ENCODE measurements at regions not wholly inside any gene's neighbourhood (a gene's known extent, or its start where the extent isn't known, plus 50 kb on each side); places are given as distances from the start of the nearest gene placed in this dataset.
"Not testable (repeated sequence)": the region's sequence is repeated elsewhere in the genome, so short reads cannot be mapped to it uniquely, and the experiment has no call there.

DNA sequence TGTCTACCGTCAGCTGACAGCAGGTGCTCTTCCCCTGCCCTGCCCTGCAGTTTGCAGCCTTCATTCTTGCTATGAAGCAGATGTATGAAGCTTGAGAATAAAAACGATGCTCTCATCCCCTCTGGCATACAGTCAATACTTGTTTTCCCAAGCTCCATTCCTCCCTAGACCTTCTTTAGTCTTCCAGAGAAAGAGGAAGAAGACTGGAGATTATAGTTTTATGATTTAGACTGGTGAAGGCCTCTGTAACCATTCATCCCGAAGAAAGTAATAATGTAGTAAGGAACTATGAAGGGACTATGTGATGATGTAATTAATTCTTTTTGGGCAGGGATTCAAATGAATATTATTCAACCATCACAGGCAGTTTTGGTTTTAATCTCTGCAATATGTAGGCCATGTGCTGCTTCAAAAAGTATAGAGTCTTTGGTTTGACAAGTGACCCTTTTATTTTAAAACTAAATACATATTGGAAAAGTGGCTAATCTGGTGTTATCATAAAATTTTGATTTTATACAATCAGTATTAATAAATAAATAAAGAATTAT is 242.4 kb upstream of the KIAA1217 start:
- DNase-seq, result peak; percentile 44

DNA sequence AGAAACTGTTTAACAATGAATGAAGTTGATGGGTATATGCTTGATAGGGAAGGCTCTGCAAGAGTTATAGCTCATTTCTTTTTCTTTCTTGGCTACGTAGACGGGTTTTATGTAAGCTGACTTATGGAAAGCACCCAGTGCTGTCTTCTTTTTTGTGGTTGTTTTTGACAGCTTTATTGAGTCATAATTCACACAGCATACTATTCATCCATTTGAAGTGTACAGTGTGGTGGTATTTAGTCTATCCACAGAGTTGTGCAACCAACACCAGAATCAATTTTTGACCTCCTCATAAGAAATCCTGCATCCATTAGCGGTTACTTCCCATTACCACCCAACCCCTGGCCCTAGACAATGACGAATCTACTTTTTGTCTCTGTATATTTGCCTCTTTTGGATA is 240.6 kb upstream of the KIAA1217 start:
- no peak for DNase-seq

DNA sequence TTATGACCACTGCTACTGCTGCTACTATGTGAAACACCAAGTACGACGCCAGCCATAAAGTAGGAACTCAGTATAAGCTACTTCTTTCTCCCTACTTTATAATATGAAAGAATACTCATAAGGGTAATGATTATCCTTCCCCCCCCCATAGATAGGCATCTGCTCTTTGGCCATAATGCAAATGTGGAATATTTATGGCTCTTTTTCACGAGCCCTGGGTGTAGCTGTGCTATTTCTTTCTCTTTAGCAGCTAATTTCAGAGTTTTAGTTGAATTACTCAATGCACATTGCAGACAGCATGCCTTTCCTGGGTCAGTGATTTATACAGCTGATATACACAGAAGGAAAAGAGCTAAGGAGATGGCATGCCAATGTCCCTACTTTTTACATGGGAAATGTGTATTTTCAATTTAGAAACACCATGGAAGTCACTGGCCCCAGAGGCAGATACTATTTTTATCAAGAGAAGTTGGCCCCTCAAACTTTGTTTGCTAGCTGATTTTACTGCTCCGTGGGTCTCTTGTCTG is 234.1 kb upstream of the KIAA1217 start:
- no peak for DNase-seq

DNA sequence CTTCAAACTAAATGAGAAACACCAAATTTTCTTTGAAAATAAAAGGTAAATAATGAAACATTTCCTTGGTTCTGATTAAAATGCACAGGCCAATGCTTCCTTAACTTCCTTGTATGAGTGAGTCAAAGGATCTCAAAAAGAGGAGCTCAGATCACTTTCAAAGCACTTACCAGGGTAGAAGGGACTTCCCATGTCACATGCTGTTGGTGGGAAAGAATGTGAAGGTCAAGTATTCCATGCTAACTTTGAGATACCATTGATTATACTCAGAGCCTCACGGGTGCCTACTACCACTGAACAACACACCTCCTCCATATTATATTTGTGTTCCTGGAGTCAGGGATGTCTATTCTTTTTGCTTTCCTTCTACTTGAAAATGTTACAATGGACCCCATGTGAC is 233.5 kb upstream of the KIAA1217 start:
- DNase-seq, result no peak

DNA sequence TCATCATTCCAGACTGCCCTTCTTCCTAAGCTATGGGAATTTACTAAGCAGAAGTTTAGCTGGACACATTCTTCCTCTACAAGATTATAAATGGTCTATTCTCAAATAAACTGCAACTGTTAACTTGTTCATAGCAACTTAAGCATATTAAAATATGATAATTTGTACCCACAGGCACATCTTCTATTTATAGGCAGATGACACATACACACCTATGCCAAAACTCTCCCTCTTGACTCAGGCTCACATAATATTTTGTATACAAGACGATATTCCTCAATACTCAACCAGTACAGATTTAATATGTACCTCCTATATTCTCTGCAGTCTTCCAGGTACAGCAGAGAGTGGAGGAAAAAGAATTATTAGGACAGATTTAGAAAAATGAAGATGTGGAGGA is 232.7 kb upstream of the KIAA1217 start:
- no peak for DNase-seq

DNA sequence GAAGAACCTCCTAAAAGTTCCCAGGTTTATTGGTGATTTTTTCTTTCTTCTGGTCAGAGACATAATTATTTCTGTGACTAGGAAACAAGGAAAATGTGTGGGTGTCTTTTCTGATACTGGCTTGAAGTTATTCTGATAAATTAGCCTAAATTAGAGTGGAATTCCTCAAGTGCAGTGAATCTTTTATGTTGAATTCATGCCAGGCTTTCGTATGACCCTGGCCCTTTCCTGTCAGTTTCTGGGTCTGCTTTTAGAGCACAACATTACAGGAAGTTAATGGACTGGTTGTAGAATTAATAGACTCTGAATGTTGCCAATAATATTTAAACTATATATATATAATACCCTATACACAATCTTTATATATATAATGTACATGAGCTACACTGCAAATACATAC is 230.6 kb upstream of the KIAA1217 start:
- no peak for DNase-seq

DNA sequence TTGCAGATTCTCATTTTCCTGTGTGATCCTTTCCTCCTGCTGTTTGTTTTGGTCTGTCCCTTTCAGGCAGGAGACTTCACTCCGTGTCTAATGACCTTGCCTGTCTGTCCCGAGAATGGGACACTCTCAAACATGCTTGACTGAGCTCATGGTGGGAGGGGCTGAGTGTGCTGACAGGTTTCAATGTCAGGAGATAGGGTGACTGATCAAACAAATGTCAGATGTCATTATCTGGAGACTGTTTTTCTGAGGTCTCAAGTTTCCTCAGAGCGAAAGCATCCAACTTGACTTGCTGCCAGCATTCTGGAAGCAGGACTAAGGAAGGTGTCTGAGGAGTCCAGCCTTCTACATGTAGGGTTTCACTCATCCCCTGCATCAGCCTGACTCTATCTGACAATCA is 228.8 kb upstream of the KIAA1217 start:
- peak; percentile 63 for DNase-seq

DNA sequence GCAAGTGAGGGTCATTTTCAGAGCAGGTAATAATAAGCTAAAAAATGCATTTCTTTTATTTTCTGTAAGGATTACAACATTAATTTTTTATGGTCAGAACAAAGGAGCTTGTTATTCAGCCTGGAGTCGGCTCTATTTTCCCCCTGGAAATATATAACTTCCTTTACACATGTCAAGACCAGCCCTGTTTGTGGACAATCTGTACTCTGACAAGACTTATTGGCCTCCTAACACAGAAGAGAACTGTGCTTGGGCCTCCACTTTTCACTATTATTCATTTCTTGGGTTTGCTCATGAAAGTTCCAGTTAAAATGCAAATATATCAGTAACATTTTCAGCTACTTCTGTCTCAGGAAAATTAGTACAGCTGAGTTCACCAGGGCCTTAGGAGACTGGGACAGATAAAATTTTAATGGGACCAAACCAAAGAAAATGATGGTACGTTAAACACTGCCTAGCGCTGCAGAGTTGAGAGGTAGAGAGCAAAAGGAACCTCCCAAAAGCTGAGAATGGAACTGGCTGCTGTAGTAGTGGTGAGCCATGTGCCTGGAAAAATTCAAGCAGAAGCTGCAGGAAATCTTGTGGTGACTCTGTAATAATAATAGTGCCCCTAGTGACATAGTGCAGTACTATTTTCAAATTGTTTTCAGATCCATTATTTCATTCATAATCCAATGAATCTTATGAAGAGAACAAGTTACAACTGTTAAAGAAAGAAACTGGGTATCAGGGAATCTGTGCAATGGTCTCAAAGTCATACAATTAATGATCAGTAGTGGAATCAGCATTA is 227.2 kb upstream of the KIAA1217 start:
- DNase-seq, result no peak

DNA sequence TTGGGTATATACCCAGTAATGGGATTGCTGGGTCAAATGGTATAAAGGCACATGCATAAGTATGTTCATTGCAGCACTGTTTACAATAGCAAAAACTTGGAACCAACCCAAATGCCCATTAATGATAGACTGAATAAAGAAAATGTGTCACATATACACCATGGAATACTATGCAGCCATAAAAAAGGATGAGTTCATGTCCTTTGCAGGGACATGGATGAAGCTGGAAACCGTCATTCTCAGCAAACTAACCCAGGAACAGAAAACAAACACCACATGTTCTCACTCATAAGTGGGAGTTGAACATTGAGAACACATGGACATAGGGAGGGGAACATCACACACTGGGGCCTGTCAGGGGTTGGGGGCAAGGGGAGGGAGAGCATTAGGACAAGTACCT is 224.5 kb upstream of the KIAA1217 start:
- DNase-seq, result not testable (repeated sequence)

DNA sequence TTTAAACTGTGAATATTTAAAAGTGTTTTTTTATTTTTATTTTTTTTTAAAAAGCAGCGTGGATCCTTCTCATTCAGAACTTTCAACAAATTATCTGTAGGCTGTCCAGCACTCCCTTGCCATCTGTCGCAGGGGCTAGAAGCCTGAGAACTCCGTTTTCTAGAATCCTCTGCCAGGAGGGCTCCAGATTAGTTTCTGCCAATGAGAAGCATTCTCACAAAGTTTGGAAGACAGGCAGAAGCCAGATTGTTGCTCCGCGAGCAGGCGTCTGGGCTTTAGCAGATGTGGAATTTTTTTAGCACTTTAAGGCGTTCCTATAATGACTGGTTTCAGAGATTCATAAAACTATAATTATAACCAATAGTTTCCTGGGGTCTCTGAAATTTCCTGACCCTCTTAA is 220.9 kb upstream of the KIAA1217 start:
- no peak for DNase-seq

DNA sequence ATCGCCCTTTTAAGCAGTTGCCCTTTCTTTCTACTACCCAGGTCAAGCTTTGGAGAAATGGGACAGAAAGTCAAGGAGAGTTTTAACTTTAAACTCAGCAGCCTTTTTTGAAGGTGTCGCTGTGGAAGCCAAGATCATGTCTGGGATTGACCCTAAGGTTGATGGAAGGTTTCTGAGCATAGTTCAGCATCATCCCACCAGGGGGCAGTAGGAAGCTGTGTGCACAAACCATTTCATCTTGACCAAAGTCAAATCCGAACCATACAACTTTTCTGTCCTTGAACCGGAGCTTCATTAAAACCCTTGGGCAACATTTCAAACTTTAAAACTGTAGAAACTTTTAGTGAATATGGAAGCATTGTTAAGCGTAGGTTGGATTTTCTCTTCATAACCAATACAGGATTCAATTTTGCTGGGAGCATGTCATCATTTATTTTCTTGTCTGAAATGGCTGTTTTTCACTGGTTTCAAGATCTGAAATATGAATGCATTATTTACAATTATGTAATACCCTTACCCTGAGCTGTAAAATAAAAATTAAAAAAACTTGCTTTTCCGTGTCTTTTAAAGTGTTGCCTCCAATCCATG is 214.4 kb upstream of the KIAA1217 start:
- DNase-seq, result peak; percentile 83

DNA sequence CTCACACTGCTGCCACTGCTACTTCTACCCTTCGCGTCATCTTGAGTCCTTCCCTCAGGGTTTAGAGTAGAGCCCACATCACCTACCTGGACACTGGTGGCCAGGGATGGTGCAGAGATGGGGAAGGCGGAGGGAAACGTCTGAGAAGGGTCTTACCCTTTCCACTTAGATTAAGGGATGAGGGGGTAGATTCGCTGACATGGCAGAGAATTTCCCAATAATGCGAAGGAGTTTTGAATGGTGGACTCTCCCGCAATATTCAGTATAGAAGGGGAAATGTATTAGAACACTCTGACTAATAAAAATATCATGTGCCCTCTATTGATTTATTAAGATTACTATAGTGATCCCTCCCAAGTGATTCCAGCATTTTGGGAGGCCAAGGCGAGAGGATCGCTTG is 209.5 kb upstream of the KIAA1217 start:
- DNase-seq, result no peak

DNA sequence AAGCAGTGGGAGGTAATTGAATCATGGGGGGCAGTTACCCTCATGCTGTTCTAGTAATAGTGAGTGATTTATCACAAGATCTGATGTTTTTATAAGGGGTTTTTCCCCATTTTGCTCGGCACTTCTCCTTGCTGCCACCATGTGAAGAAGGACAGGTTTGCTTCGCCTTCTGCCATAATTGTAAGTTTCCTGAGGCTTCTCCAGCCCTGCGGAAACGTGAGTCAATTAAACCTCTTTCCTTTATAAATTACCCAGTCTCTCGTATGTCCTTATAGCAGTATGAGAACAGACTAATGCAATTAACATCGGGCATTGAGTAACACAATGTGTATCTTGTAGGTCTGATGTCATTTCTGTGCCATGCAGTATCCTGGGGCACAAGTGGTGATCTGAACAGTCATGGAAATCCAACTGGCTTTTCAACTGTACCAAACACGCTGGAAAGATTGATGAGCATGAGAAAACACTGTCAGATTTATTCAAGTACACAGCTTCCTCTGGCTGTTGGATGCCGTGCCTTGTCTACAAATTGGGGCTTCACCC is 208.6 kb upstream of the KIAA1217 start:
- no peak for DNase-seq

DNA sequence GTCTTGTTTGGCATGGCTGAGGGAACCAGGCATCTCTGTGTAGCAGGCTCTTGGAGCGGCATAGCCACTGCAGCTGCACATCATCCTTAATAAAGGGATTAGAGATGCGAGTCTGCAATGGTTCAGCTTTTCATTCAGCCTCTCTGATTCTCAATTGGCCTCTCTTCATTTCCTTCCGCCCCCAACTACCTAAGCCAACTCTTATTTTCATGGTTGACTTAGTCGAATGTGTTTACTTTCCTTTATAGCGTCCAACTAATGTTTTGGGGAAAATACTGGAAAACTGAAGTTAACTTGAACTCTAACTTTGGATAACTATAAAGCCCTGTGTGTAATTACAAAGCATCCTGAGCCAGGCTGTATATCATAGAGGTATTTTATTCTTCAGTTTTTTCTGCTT is 202.2 kb upstream of the KIAA1217 start:
- DNase-seq, result peak; percentile 70

DNA sequence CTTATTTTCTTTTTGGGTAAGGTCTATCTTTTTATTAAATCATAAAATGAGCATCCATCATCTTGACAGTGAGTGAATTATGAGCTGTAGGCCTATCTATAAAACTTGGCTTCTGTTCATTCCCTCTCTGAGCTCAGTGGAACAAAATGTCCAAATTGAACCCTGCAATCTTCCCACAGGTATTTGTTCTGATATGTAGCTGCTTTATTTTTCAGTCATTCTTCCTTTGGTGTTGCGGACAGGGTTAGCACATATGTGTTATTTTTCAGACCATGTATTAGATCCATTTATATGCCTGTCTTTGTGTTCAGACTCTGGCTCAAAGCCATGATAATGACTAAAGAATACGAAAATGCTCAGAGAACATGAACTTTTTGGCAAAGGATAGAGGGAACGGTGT is 201.6 kb upstream of the KIAA1217 start:
- peak; percentile 20 for DNase-seq

DNA sequence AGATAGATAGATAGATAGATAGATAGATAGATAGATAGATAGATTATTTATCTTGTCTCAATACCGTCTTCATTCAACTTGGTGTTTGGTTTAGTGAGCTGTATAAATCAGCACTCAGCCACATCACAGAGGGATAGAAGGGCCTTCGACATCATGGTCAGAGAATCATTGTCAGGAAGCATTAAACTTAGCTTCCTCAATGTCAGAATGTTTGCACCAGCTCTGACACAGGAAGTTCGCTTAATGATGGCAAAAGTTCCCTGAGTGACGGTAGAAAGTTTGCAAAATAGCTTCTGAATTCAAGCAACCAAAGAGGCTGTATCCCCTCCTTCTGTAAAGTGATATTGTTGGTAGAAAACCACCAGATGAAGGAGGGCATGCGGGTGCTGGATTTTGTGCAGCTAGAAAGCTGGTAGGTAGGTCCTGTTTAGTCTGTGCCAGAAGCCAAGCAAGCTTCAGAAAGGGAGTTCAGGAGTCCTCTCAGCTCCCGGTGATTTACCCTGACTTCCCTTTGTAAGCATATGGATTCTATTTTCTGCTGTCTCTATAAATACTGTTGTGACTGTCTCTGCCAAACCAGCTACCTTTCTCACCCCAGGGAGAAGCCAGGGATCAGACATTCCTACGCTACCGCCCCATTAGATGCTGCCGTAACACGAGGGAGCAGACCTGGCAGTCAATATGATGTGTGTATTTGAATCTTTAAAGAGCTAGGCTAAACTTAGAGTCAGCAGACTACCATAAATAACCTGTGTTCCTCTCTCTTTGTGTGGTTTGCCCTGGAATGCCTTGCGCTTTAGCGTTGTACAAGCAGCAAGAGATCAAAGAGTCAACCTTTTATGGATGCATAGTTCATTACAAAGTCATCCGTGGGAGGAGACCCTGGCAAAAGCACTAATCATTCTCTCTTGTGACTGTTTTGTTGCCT is 200.5 kb upstream of the KIAA1217 start:
- peak; percentile 54 for DNase-seq

DNA sequence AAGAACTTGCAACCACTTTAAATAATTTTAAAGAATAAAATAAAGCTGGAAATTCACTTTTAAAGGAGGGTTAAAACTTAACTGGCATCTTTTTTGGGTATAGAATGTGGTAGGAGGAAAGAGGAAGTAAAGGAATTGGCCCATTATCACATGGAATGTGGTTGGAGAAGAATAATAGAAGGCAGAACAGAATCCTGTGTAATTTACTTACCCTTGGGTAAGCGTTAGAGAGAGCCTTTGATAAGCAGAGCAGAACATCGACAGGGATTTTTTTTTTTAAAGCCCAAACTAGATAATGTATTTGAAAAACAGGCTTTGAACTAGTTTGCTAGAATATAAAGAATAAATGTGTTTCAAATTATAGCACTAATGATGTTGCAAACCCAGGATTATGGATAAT is 199.8 kb upstream of the KIAA1217 start:
- no peak for DNase-seq

DNA sequence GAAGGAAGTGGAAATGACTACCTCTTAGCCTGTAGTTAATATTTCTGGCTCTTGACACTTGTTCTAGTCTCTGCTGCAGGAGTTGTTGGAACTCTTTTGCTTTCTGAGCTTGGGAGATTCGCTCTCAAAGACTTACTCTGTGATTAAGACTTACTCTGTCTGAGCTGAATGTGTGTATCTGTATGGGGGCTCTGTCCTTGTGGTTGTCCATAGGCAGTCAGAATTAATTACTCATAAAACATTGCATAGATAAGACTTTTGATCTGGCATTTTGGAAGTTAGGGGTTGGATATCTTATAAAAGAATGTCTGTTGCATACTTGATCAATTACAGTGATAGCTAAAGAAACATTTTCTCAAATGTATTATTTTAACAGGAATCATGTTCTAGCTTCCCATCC is 199.2 kb upstream of the KIAA1217 start:
- DNase-seq, result no peak

DNA sequence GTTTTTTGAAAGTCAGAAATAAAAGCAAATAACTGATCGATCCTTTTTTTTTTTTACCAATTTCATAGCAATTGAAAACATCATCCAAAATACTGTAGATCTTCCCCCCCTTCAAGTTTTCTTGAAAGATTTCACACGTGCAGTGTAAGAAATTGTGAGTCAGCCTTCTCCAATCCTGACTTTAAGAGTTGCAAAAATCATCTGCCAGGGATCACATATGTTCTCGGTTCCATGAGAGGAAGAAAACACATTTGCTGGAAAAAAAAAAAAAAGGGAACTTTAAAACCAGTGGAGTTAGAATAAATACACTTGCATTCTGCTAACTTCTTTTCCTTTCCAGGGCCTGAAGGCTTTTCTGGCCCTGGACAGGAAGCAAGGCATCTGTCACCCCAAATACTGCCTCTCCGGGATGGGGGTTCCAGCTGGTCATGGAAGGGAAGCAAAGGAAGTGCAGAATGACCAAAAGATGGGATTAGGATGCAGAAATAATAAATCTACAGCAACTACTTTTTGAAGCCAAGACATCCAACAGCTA is 198.4 kb upstream of the KIAA1217 start:
- peak; percentile 56 for DNase-seq

DNA sequence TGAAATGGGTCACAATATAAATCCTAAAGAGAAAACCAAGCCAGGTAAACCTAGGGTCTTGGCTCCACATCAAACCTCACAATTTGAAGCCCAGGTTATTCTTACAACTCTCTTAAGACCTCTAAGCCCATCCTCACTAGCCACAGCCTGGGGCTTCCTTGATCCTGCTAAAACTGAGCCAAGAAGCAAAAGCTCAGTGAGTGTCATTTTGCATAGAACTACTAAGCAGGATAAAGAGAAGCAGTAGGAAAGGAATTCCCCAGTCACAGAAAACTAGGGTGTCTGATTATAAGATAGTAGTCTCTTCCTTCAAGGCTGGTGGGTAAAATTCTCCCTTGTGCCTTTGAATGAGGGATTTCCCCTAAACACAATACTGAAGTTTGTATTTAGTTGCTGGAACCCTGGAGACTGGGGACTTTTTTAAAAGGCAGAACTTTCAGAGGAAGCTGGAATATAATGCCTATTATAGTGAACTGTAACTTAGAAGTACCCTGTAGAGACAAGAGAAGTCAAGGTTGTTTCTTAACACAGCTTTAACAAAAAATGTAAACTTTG is 196.6 kb upstream of the KIAA1217 start:
- no peak for DNase-seq

DNA sequence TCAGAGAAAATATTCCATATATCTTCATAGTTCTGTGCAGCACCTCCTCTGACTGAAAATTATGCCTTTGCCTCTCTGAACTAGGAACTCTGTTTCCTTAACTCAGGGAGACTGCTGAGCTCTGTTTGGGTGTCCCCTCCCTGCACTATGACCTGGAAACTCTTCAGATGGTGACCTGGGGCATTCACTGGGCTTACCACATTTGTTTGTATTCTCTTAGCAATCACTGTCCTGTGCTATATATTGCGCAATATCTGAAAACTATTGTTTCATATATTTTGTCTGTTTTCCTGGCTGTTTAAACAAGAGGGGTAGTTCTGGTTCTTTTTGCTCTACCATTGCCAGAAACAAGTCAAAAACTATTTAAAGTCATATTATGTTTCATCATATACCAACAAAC is 181.8 kb upstream of the KIAA1217 start:
- no peak for DNase-seq

DNA sequence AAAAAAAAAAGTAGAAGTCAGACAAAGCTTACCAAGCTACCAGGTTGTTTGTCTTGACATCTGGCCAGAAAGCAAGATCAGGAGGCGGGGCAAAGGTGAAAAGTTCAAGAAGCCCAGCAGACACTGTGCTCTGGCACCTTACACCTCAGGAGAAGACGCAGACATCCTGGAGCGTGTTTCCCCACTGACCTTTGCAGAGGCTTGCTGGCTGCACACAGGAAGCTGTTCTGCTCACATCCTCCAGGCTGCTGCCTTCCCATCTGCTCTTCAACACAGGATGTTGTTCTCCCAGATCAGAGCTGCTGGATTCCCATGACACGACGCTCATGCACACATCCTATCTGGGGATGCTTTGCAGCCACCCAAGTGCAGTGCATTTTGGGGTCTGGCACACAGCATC is 174.4 kb upstream of the KIAA1217 start:
- peak; percentile 32 for DNase-seq

Measured in tongue (tissue), 1 donor.